ENCODE measurements at regions not wholly inside any gene's neighbourhood (a gene's known extent, or its start where the extent isn't known, plus 50 kb on each side); places are given as distances from the start of the nearest gene placed in this dataset.

DNA sequence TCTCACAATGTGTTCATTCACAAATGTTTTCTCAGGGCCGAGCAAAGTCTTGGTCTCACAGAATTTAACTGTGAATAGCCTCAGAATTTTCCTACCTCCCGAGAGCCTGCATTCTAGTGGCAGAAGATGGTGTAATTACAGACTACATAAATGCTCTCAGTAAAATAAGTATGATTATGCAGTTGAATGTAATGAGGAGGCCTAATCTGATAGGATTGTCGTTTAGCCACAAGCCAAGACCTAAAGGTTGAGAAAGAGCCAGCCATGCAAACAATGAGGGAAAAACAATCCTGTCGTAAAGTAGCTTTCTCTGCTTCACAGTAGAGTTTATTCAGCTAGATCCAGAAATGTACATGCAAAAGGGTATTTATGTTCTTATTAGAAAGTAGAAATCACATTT lies 607.8 kb upstream of the B3GALT2 start:
- TF ChIP-seq, protein P1, sequence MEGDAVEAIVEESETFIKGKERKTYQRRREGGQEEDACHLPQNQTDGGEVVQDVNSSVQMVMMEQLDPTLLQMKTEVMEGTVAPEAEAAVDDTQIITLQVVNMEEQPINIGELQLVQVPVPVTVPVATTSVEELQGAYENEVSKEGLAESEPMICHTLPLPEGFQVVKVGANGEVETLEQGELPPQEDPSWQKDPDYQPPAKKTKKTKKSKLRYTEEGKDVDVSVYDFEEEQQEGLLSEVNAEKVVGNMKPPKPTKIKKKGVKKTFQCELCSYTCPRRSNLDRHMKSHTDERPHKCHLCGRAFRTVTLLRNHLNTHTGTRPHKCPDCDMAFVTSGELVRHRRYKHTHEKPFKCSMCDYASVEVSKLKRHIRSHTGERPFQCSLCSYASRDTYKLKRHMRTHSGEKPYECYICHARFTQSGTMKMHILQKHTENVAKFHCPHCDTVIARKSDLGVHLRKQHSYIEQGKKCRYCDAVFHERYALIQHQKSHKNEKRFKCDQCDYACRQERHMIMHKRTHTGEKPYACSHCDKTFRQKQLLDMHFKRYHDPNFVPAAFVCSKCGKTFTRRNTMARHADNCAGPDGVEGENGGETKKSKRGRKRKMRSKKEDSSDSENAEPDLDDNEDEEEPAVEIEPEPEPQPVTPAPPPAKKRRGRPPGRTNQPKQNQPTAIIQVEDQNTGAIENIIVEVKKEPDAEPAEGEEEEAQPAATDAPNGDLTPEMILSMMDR (IDR thresholded peaks at IDR 0.05) = no peak
- TF ChIP-seq POLR2A (IDR thresholded peaks at IDR 0.05) = no peak

Data from thyroid gland (tissue), 4 donors.